ENCODE measurements at regions not wholly inside any gene's neighbourhood (a gene's known extent, or its start where the extent isn't known, plus 50 kb on each side); places are given as distances from the start of the nearest gene placed in this dataset.

DNA sequence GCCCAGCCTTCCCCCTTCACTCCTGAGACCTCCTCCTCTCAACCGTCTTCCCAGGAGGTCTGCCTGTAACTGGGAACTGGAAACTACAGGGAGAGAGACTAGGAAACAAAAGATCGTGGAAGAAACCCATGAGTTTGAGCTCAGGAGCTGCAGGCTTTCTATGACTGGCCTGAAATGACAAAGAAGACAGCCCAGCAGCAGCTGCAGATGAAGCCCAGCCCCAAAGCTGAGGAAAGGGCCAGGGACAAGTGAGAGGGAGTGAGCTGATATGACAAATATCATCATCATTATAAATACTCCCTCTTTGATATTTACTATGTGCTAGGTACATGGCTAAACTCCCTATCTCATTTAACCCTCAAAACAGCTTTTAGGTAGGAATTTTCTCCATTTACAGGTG is 142.6 kb upstream of the CTTNBP2NL start:
- H2AFZ ChIP-seq = no peak overlapping the region
- 43% methylated on average over 2 of the region's 2 CpGs for WGBS (ENCODE audit: low lambda C conversion rate, missing lambda C conversion rate)

DNA sequence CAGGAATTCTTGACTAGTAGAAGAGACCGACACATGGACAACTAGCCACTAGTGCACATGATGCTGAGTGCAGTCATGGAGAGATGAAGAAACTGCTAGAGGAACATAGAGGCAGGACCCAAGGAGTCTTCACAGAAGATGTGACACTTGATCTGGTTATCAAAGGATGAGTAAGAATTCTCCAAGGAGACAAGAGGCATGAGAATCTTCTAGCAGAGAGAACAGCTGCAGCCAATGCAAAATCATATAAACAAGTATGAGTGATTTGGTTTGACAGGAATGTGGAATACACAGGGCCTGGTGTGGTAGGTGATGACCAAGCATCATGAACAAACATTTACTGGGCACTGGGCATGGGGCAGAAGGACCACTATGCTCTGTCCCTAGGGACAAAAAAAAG is 140.9 kb upstream of the CTTNBP2NL start:
- H3K4me1 ChIP-seq (ENCODE audit: insufficient read depth) = no peaks in the 10 kb centered on the region
- no peak for DNase-seq (ENCODE audit: low spot score)
- no peak overlapping the region for H3K27ac ChIP-seq
- no peak overlapping the region for H3K4me3 ChIP-seq
- H3K27me3 ChIP-seq = no peaks in the 10 kb centered on the region
- no peak overlapping the region for H3K4me2 ChIP-seq
- H3K36me3 ChIP-seq (replicated peaks; ENCODE audit: insufficient read depth, low read depth) = no peaks in the 10 kb centered on the region
- no peaks in the 10 kb centered on the region for H3K9me3 ChIP-seq (ENCODE audit: low read depth)
- no peaks in the 10 kb centered on the region for H3K79me2 ChIP-seq
- 100% methylated on average over 1 of the region's 1 CpG for WGBS (ENCODE audit: low lambda C conversion rate, missing lambda C conversion rate)
- no peak overlapping the region for H2AFZ ChIP-seq
- no peak for TF ChIP-seq EZH2 (IDR thresholded peaks at IDR 0.05; ENCODE audit: borderline replicate concordance)
- TF ChIP-seq, protein P1, sequence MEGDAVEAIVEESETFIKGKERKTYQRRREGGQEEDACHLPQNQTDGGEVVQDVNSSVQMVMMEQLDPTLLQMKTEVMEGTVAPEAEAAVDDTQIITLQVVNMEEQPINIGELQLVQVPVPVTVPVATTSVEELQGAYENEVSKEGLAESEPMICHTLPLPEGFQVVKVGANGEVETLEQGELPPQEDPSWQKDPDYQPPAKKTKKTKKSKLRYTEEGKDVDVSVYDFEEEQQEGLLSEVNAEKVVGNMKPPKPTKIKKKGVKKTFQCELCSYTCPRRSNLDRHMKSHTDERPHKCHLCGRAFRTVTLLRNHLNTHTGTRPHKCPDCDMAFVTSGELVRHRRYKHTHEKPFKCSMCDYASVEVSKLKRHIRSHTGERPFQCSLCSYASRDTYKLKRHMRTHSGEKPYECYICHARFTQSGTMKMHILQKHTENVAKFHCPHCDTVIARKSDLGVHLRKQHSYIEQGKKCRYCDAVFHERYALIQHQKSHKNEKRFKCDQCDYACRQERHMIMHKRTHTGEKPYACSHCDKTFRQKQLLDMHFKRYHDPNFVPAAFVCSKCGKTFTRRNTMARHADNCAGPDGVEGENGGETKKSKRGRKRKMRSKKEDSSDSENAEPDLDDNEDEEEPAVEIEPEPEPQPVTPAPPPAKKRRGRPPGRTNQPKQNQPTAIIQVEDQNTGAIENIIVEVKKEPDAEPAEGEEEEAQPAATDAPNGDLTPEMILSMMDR (IDR thresholded peaks at IDR 0.05; ENCODE audit: poor library complexity) = no peak
- H3K9me2 ChIP-seq (replicated peaks; ENCODE audit: insufficient read depth) = no peaks in the 10 kb centered on the region
- H4K20me1 ChIP-seq (ENCODE audit: insufficient read depth, poor library complexity, severe bottlenecking) = no peaks in the 10 kb centered on the region

More for the DNA sequence above, 142.6 kb upstream of the CTTNBP2NL start:
- Histone ChIP-seq H3K27ac (no peak overlapping the region), H3K4me3 (no peak overlapping the region), H3K9me3 (ENCODE audit: low read depth) (no peaks in the 10 kb centered on the region), H4K20me1 (ENCODE audit: insufficient read depth, poor library complexity, severe bottlenecking) (no peaks in the 10 kb centered on the region), H3K4me2 (no peak overlapping the region), H3K9me2 (replicated peaks; ENCODE audit: insufficient read depth) (no peaks in the 10 kb centered on the region), H3K79me2 (no peaks in the 10 kb centered on the region), H3K27me3 (no peaks in the 10 kb centered on the region), H3K4me1 (ENCODE audit: insufficient read depth) (no peaks in the 10 kb centered on the region), H3K36me3 (replicated peaks; ENCODE audit: insufficient read depth, low read depth) (no peaks in the 10 kb centered on the region)
- no peak for DNase-seq (ENCODE audit: low spot score)
- no peak for TF ChIP-seq EZH2 (IDR thresholded peaks at IDR 0.05; ENCODE audit: borderline replicate concordance)

DNA sequence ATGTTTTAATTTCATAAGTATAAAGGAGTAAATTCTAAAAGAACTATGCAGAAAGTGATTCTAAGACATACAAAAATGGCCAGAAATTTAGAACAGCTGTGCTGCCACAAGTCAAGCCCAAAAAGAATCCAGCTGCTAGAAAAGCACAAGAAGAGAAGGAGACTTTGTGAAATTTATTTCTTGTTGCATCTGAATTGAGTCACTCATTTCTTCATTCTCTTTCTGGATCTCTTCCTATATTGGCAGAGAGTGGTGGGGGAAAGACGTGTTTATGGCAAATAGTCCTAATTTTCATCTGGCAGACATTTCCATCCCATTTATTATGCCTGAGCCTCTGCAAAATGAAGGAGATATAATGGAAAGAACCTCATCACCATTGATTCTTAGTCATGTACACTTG is 139.6 kb upstream of the CTTNBP2NL start:
- TF ChIP-seq, protein P1 (IDR thresholded peaks at IDR 0.05; ENCODE audit: poor library complexity) = no peak
- TF ChIP-seq EZH2 (IDR thresholded peaks at IDR 0.05; ENCODE audit: borderline replicate concordance) (no peak), EZH2phosphoT487 (IDR thresholded peaks at IDR 0.05; ENCODE audit: low read depth, severe bottlenecking, unreplicated experiment) (no peak)
- DNase-seq (ENCODE audit: low spot score) = no peak
- Histone ChIP-seq H2AFZ (no peak overlapping the region), H3K79me2 (no peaks in the 10 kb centered on the region), H3K27me3 (no peaks in the 10 kb centered on the region), H3K27ac (no peak overlapping the region), H4K20me1 (ENCODE audit: insufficient read depth, poor library complexity, severe bottlenecking) (no peaks in the 10 kb centered on the region), H3K4me3 (no peak overlapping the region), H3K9me3 (ENCODE audit: low read depth) (no peaks in the 10 kb centered on the region), H3K4me2 (no peak overlapping the region), H3K36me3 (replicated peaks; ENCODE audit: insufficient read depth, low read depth) (no peaks in the 10 kb centered on the region), H3K9me2 (replicated peaks; ENCODE audit: insufficient read depth) (no peaks in the 10 kb centered on the region), H3K4me1 (ENCODE audit: insufficient read depth) (no peaks in the 10 kb centered on the region)
- WGBS (ENCODE audit: low lambda C conversion rate, missing lambda C conversion rate) = 89% methylated on average over 1 of the region's 1 CpG

DNA sequence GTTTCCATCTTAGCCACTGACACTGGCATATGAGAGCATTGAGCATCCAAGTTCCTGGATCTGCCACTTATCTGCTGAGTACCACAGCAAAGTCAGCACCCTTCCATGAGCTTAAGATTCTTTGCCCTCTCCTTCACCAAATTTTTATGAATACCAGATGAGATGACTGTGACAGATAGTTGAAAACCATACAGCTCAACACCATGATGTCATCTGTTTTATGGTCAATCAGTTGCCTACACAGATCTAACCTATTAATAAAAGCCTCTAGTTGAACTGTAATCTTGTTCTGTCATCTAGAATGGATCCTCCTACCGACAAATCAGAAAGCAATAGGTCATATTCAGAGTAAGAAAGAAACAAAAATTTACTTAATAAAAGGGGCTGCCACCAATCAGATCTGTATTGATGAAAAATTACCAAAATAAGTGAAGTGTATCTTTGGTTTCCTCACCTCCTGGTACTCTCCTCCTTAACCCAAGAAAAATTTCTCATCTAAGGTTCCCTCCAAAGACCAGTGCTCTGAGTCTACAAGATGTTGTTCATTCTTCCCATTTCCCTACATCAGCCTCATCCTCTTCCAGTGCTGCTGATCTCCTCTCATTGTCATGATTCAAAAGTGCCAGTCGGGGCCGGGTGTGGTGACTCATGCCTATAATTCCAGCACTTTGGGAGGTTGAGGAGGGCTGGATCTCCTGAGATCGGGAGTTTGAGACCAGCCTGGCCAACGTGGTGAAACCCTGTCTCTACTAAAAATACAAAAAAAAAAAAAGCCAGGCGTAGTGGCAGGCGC is 138.8 kb upstream of the CTTNBP2NL start:
- Histone ChIP-seq H3K9me3 (ENCODE audit: low read depth) (no peaks in the 10 kb centered on the region), H3K4me1 (ENCODE audit: insufficient read depth) (no peaks in the 10 kb centered on the region), H3K27ac (no peak overlapping the region), H2AFZ (no peak overlapping the region), H3K4me2 (no peak overlapping the region), H3K4me3 (no peak overlapping the region), H3K9me2 (replicated peaks; ENCODE audit: insufficient read depth) (no peaks in the 10 kb centered on the region), H3K36me3 (replicated peaks; ENCODE audit: insufficient read depth, low read depth) (no peaks in the 10 kb centered on the region), H3K27me3 (no peaks in the 10 kb centered on the region), H4K20me1 (ENCODE audit: insufficient read depth, poor library complexity, severe bottlenecking) (no peaks in the 10 kb centered on the region), H3K79me2 (no peaks in the 10 kb centered on the region)
- 87% methylated on average over 6 of the region's 7 CpGs for WGBS (ENCODE audit: low lambda C conversion rate, missing lambda C conversion rate)
- TF ChIP-seq, protein P1 (IDR thresholded peaks at IDR 0.05; ENCODE audit: poor library complexity) = no peak
- TF ChIP-seq EZH2phosphoT487 (IDR thresholded peaks at IDR 0.05; ENCODE audit: low read depth, severe bottlenecking, unreplicated experiment) = no peak
- TF ChIP-seq EZH2 (IDR thresholded peaks at IDR 0.05; ENCODE audit: borderline replicate concordance) = no peak
- no peak for DNase-seq (ENCODE audit: low spot score)

All from hepatocyte (in vitro differentiated cells).